ENCODE measurements at regions not wholly inside any gene's neighbourhood (a gene's known extent, or its start where the extent isn't known, plus 50 kb on each side); places are given as distances from the start of the nearest gene placed in this dataset.

DNA sequence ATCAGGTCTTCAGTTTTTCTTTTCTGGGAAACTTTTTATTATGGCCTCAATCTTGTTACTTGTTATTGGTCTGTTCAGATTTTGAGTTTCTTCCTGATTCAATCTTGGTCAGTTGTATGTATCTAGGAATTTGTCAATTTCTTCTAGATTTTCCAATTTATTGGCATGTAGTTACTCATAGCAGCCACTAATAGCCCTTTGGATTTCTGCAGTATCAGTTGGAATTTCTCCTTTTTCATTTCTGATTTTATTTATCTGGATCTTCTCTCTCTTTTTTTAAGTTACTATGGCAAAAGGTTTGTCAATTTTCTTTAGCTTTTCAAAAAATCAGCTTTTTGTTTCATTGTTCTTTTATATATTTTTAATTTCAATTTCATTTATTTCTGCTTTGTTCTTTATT, 419.6 kb upstream of the KIRREL3 start:
- TF ChIP-seq, protein P1, sequence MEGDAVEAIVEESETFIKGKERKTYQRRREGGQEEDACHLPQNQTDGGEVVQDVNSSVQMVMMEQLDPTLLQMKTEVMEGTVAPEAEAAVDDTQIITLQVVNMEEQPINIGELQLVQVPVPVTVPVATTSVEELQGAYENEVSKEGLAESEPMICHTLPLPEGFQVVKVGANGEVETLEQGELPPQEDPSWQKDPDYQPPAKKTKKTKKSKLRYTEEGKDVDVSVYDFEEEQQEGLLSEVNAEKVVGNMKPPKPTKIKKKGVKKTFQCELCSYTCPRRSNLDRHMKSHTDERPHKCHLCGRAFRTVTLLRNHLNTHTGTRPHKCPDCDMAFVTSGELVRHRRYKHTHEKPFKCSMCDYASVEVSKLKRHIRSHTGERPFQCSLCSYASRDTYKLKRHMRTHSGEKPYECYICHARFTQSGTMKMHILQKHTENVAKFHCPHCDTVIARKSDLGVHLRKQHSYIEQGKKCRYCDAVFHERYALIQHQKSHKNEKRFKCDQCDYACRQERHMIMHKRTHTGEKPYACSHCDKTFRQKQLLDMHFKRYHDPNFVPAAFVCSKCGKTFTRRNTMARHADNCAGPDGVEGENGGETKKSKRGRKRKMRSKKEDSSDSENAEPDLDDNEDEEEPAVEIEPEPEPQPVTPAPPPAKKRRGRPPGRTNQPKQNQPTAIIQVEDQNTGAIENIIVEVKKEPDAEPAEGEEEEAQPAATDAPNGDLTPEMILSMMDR (IDR thresholded peaks at IDR 0.05) = no peak
- no peak for TF ChIP-seq POLR2A (IDR thresholded peaks at IDR 0.05)
